DND-41 (cell line): ENCODE measurements at regions not wholly inside any gene's neighbourhood (a gene's known extent, or its start where the extent isn't known, plus 50 kb on each side); places are given as distances from the start of the nearest gene placed in this dataset.

ENCODE experiments used
- ATAC-seq: fragments of 200-7000 bp; cut with Tn5 transposase; 3 replicates; pipeline ENCODE4 v1.9.1; 2021; ENCODE audit warnings: low read depth; ENCODE audit not compliant: insufficient read depth
- DNase-seq: peaks from one replicate; pipeline ENCODE4 v3.0.0-alpha.2; 2020
- H2AFZ ChIP-seq: 2 replicates; pipeline ENCODE4 v1.6.0; 2012; ENCODE audit warnings: low read depth, low read length
- H3K27ac ChIP-seq: 2 replicates; pipeline ENCODE4 v1.5.1; 2012; ENCODE audit warnings: low read length, inconsistent platforms
- H3K27me3 ChIP-seq: fragments of 200-600 bp; sonication (generic); 2 replicates; pipeline ENCODE4 v1.6.0; 2012; ENCODE audit warnings: low read length, mild to moderate bottlenecking, inconsistent platforms; ENCODE audit not compliant: insufficient read depth, poor library complexity
- H3K36me3 ChIP-seq: 2 replicates; pipeline ENCODE4 v1.5.1; 2012; ENCODE audit warnings: low read length, inconsistent platforms; ENCODE audit not compliant: insufficient read depth
- H3K4me1 ChIP-seq: 2 replicates; pipeline ENCODE4 v1.5.1; 2012; ENCODE audit warnings: mild to moderate bottlenecking, low read length; ENCODE audit not compliant: insufficient read depth
- H3K4me2 ChIP-seq: 2 replicates; pipeline ENCODE4 v1.6.0; 2012; ENCODE audit warnings: mild to moderate bottlenecking, moderate library complexity, low read length, inconsistent platforms; ENCODE audit not compliant: insufficient read depth
- H3K4me3 ChIP-seq, 2 experiments: fragments of 200-600 bp in 1 of 2; shearing (Covaris generic) in 1 of 2; 2 replicates each; pipeline ENCODE4 v1.5.1; 2012 to 2016; ENCODE audit warnings: inconsistent platforms in 2 of 2, low read length in 2 of 2, mild to moderate bottlenecking in 2 of 2, low read depth in 1 of 2, moderate library complexity in 1 of 2
- H3K79me2 ChIP-seq: 2 replicates; pipeline ENCODE4 v1.6.0; 2012; ENCODE audit warnings: low read length, inconsistent platforms; ENCODE audit not compliant: insufficient read depth
- H3K9ac ChIP-seq: 2 replicates; pipeline ENCODE4 v1.6.0; 2012; ENCODE audit warnings: low read depth, mild to moderate bottlenecking, inconsistent platforms, low read length, moderate library complexity
- H3K9me3 ChIP-seq: 2 replicates; pipeline ENCODE4 v1.5.1; 2012; ENCODE audit warnings: low read length, moderate library complexity, mild to moderate bottlenecking, inconsistent platforms; ENCODE audit not compliant: insufficient read depth, severe bottlenecking
- H4K20me1 ChIP-seq: 2 replicates; pipeline ENCODE4 v1.6.0; 2012; ENCODE audit warnings: low read length; ENCODE audit not compliant: insufficient read depth
- EZH2 ChIP-seq: IDR thresholded peaks from 3 replicates; pipeline ENCODE4 v1.6.1; 2012; ENCODE audit warnings: borderline replicate concordance, low read depth, mild to moderate bottlenecking, moderate library complexity, low read length, inconsistent platforms; ENCODE audit not compliant: severe bottlenecking
- TF ChIP-seq, protein P1 (sequence below): IDR thresholded peaks from 2 replicates; pipeline ENCODE4 v1.5.1; 2012; ENCODE audit warnings: borderline replicate concordance, low read length, moderate library complexity, mild to moderate bottlenecking; ENCODE audit not compliant: poor library complexity, severe bottlenecking; ENCODE audit errors: extremely low read depth

GRCh38 chr4:31051151-31051550 lies 331.0 kb downstream of the PCDH7 start:
- H3K4me2 ChIP-seq = no peak overlapping the region
- ATAC-seq = no peak
- DNase-seq = no peak

GRCh38 chr4:31051565-31051964 lies 331.4 kb downstream of the PCDH7 start:
- Histone ChIP-seq H3K79me2 (no peaks in the 10 kb centered on the region), H3K9me3 (no peaks in the 10 kb centered on the region), H3K27ac (no peak overlapping the region), H4K20me1 (no peaks in the 10 kb centered on the region), H3K4me3 (no peak overlapping the region), H2AFZ (no peak overlapping the region), H3K9ac (no peak overlapping the region), H3K27me3 (no peaks in the 10 kb centered on the region), H3K4me1 (no peaks in the 10 kb centered on the region), H3K4me2 (no peak overlapping the region), H3K36me3 (no peaks in the 10 kb centered on the region)
- no peak for DNase-seq
- ATAC-seq = no peak
- no peak for TF ChIP-seq EZH2
- TF ChIP-seq, protein P1, sequence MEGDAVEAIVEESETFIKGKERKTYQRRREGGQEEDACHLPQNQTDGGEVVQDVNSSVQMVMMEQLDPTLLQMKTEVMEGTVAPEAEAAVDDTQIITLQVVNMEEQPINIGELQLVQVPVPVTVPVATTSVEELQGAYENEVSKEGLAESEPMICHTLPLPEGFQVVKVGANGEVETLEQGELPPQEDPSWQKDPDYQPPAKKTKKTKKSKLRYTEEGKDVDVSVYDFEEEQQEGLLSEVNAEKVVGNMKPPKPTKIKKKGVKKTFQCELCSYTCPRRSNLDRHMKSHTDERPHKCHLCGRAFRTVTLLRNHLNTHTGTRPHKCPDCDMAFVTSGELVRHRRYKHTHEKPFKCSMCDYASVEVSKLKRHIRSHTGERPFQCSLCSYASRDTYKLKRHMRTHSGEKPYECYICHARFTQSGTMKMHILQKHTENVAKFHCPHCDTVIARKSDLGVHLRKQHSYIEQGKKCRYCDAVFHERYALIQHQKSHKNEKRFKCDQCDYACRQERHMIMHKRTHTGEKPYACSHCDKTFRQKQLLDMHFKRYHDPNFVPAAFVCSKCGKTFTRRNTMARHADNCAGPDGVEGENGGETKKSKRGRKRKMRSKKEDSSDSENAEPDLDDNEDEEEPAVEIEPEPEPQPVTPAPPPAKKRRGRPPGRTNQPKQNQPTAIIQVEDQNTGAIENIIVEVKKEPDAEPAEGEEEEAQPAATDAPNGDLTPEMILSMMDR = no peak

More at GRCh38 chr4:31051151-31051550, 331.0 kb downstream of the PCDH7 start:
- no peaks in the 10 kb centered on the region for H3K4me1 ChIP-seq
- H3K9me3 ChIP-seq = no peaks in the 10 kb centered on the region
- no peak overlapping the region for H2AFZ ChIP-seq
- TF ChIP-seq EZH2 = no peak
- TF ChIP-seq, protein P1 = no peak
- no peak overlapping the region for H3K4me3 ChIP-seq
- H3K9ac ChIP-seq = no peak overlapping the region
- no peaks in the 10 kb centered on the region for H4K20me1 ChIP-seq
- H3K27ac ChIP-seq = no peak overlapping the region
- no peaks in the 10 kb centered on the region for H3K79me2 ChIP-seq
- no peaks in the 10 kb centered on the region for H3K27me3 ChIP-seq
- H3K36me3 ChIP-seq = no peaks in the 10 kb centered on the region

DNA sequence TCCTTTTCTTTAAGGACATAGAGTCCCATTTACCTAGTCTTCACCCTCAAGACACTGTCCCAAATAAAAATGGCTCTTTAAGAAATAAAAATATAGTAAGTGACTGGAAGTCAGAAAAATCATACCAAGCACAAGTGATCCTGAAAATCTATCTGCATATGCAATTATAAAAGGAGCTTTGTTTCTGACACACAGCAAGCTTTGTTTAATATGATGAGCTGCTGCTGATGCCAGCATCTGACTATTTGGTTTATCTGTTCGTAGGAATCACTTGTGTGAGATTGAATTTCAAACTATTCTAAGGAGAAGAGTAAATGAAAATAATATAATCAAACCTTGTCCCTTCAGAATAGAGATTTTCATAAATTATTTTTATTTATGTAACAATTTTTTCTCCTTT lies 332.4 kb downstream of the PCDH7 start:
- Histone ChIP-seq H3K9me3 (no peaks in the 10 kb centered on the region), H3K27ac (no peak overlapping the region), H3K4me3 (no peak overlapping the region), H2AFZ (no peak overlapping the region), H3K4me1 (no peaks in the 10 kb centered on the region), H3K9ac (no peak overlapping the region), H3K79me2 (no peaks in the 10 kb centered on the region), H4K20me1 (no peaks in the 10 kb centered on the region), H3K4me2 (no peak overlapping the region), H3K27me3 (no peaks in the 10 kb centered on the region), H3K36me3 (no peaks in the 10 kb centered on the region)
- DNase-seq (no peak), ATAC-seq (no peak)
- TF ChIP-seq EZH2 = no peak
- TF ChIP-seq, protein P1 = no peak

GRCh38 chr4:31053451-31053850 lies 333.3 kb downstream of the PCDH7 start:
- H4K20me1 ChIP-seq = no peaks in the 10 kb centered on the region
- no peaks in the 10 kb centered on the region for H3K27me3 ChIP-seq
- no peak overlapping the region for H3K9ac ChIP-seq
- no peak overlapping the region for H3K27ac ChIP-seq
- H3K9me3 ChIP-seq = no peaks in the 10 kb centered on the region
- H2AFZ ChIP-seq = no peak overlapping the region
- H3K36me3 ChIP-seq = no peaks in the 10 kb centered on the region
- no peak for DNase-seq
- no peak overlapping the region for H3K4me2 ChIP-seq
- no peaks in the 10 kb centered on the region for H3K79me2 ChIP-seq
- no peak overlapping the region for H3K4me3 ChIP-seq
- no peak for ATAC-seq
- no peak for TF ChIP-seq EZH2
- TF ChIP-seq, protein P1 = no peak
- no peaks in the 10 kb centered on the region for H3K4me1 ChIP-seq
